ENCODE measurements at regions not wholly inside any gene's neighbourhood (a gene's known extent, or its start where the extent isn't known, plus 50 kb on each side); places are given as distances from the start of the nearest gene placed in this dataset.

- Histone ChIP-seq H3K36me3 (no peaks in the 10 kb centered on the region), H3K4me3 (no peak overlapping the region), H4K20me1 (no peaks in the 10 kb centered on the region), H3K9ac (no peak overlapping the region), H3K4me2 (no peak overlapping the region), H3K27ac (no peak overlapping the region), H3K27me3 (no peaks in the 10 kb centered on the region), H3K4me1 (no peaks in the 10 kb centered on the region), H3K9me3 (no peaks in the 10 kb centered on the region)
- no peak for TF ChIP-seq Cebpa-rat (IDR thresholded peaks at IDR 0.05)
Measured at GRCh38 chr1:96076589-96076988, 645.0 kb upstream of the PTBP2 start.

GRCh38 chr1:96079581-96079980, 642.0 kb upstream of the PTBP2 start:
- Histone ChIP-seq H3K4me1 (no peaks in the 10 kb centered on the region), H3K9ac (no peak overlapping the region), H3K4me3 (no peak overlapping the region), H3K27me3 (no peaks in the 10 kb centered on the region), H3K27ac (no peak overlapping the region), H3K36me3 (no peaks in the 10 kb centered on the region), H4K20me1 (no peaks in the 10 kb centered on the region), H3K9me3 (no peaks in the 10 kb centered on the region), H3K4me2 (no peak overlapping the region)
- no peak for TF ChIP-seq Cebpa-rat (IDR thresholded peaks at IDR 0.05)

- no peaks in the 10 kb centered on the region for H3K36me3 ChIP-seq
- no peak overlapping the region for H3K9ac ChIP-seq
- H3K27me3 ChIP-seq = no peaks in the 10 kb centered on the region
- H3K4me2 ChIP-seq = no peak overlapping the region
- H4K20me1 ChIP-seq = no peaks in the 10 kb centered on the region
- no peak overlapping the region for H3K27ac ChIP-seq
- H3K9me3 ChIP-seq = no peaks in the 10 kb centered on the region
- H3K4me1 ChIP-seq = no peaks in the 10 kb centered on the region
- no peak for TF ChIP-seq Cebpa-rat (IDR thresholded peaks at IDR 0.05)
- no peak overlapping the region for H3K4me3 ChIP-seq
Measured at GRCh38 chr1:96080925-96081324, 640.7 kb upstream of the PTBP2 start.

GRCh38 chr1:96087719-96088118, 633.9 kb upstream of the PTBP2 start:
- H3K27ac ChIP-seq = no peak overlapping the region
- no peaks in the 10 kb centered on the region for H4K20me1 ChIP-seq
- H3K36me3 ChIP-seq = no peaks in the 10 kb centered on the region
- H3K9me3 ChIP-seq = no peaks in the 10 kb centered on the region
- TF ChIP-seq Cebpa-rat (IDR thresholded peaks at IDR 0.05) = no peak
- H3K4me2 ChIP-seq = no peak overlapping the region
- no peaks in the 10 kb centered on the region for H3K27me3 ChIP-seq
- H3K4me1 ChIP-seq = no peaks in the 10 kb centered on the region
- no peak overlapping the region for H3K4me3 ChIP-seq
- H3K9ac ChIP-seq = no peak overlapping the region

- Histone ChIP-seq H4K20me1 (no peaks in the 10 kb centered on the region), H3K9me3 (no peaks in the 10 kb centered on the region), H3K4me3 (no peak overlapping the region), H3K4me2 (no peak overlapping the region), H3K4me1 (no peaks in the 10 kb centered on the region), H3K27ac (no peak overlapping the region), H3K9ac (no peak overlapping the region), H3K27me3 (no peaks in the 10 kb centered on the region), H3K36me3 (no peaks in the 10 kb centered on the region)
- TF ChIP-seq Cebpa-rat (IDR thresholded peaks at IDR 0.05) = no peak
Measured at GRCh38 chr1:96090134-96090533, 631.5 kb upstream of the PTBP2 start.

- no peaks in the 10 kb centered on the region for H3K36me3 ChIP-seq
- TF ChIP-seq Cebpa-rat (IDR thresholded peaks at IDR 0.05) = no peak
- no peaks in the 10 kb centered on the region for H3K27me3 ChIP-seq
- H3K9ac ChIP-seq = no peak overlapping the region
- no peak overlapping the region for H3K4me3 ChIP-seq
- H3K27ac ChIP-seq = no peak overlapping the region
- no peak overlapping the region for H3K4me2 ChIP-seq
- no peaks in the 10 kb centered on the region for H4K20me1 ChIP-seq
- H3K9me3 ChIP-seq = no peaks in the 10 kb centered on the region
- H3K4me1 ChIP-seq = no peaks in the 10 kb centered on the region
Measured at GRCh38 chr1:96095849-96096612, 625.6 kb upstream of the PTBP2 start.

GRCh38 chr1:96096613-96097321, 624.8 kb upstream of the PTBP2 start:
- Histone ChIP-seq H3K27me3 (no peaks in the 10 kb centered on the region), H3K27ac (no peak overlapping the region), H3K4me3 (no peak overlapping the region), H3K4me2 (no peak overlapping the region), H3K4me1 (no peaks in the 10 kb centered on the region), H3K9me3 (no peaks in the 10 kb centered on the region), H3K9ac (no peak overlapping the region), H4K20me1 (no peaks in the 10 kb centered on the region), H3K36me3 (no peaks in the 10 kb centered on the region)
- no peak for TF ChIP-seq Cebpa-rat (IDR thresholded peaks at IDR 0.05)

GRCh38 chr1:96104506-96104905, 617.1 kb upstream of the PTBP2 start:
- H3K4me1 ChIP-seq = no peaks in the 10 kb centered on the region
- no peaks in the 10 kb centered on the region for H4K20me1 ChIP-seq
- TF ChIP-seq Cebpa-rat (IDR thresholded peaks at IDR 0.05) = no peak
- no peak overlapping the region for H3K27ac ChIP-seq
- H3K36me3 ChIP-seq = no peaks in the 10 kb centered on the region
- H3K4me2 ChIP-seq = no peak overlapping the region
- H3K9ac ChIP-seq = no peak overlapping the region
- no peak overlapping the region for H3K4me3 ChIP-seq
- no peaks in the 10 kb centered on the region for H3K27me3 ChIP-seq
- no peaks in the 10 kb centered on the region for H3K9me3 ChIP-seq

- Histone ChIP-seq H3K4me1 (no peaks in the 10 kb centered on the region), H3K4me3 (no peak overlapping the region), H3K4me2 (no peak overlapping the region), H3K9me3 (no peaks in the 10 kb centered on the region), H3K27me3 (no peaks in the 10 kb centered on the region), H3K27ac (no peak overlapping the region), H4K20me1 (no peaks in the 10 kb centered on the region), H3K36me3 (no peaks in the 10 kb centered on the region), H3K9ac (no peak overlapping the region)
- TF ChIP-seq Cebpa-rat (IDR thresholded peaks at IDR 0.05) = no peak
Measured at GRCh38 chr1:96104906-96105305, 616.7 kb upstream of the PTBP2 start.

GRCh38 chr1:96116731-96117130, 604.9 kb upstream of the PTBP2 start:
- Histone ChIP-seq H4K20me1 (no peaks in the 10 kb centered on the region), H3K27me3 (no peaks in the 10 kb centered on the region), H3K9ac (no peak overlapping the region), H3K4me1 (no peaks in the 10 kb centered on the region), H3K4me2 (no peak overlapping the region), H3K9me3 (no peaks in the 10 kb centered on the region), H3K4me3 (no peak overlapping the region), H3K36me3 (no peaks in the 10 kb centered on the region), H3K27ac (no peak overlapping the region)
- no peak for TF ChIP-seq Cebpa-rat (IDR thresholded peaks at IDR 0.05)
